ENCODE measurements at regions not wholly inside any gene's neighbourhood (a gene's known extent, or its start where the extent isn't known, plus 50 kb on each side); places are given as distances from the start of the nearest gene placed in this dataset.

GRCh38 chr5:4911646-4912403, 228.3 kb upstream of the ADAMTS16 start:
- Histone ChIP-seq H3K4me1 (ENCODE audit: insufficient read depth, poor library complexity, severe bottlenecking) (no peaks in the 10 kb centered on the region), H3K36me3 (ENCODE audit: low read depth) (no peaks in the 10 kb centered on the region), H3K9me3 (ENCODE audit: severe bottlenecking) (peaks cover 2% of the 10 kb centered on the region), H3K4me3 (ENCODE audit: severe bottlenecking) (no peak overlapping the region), H3K27me3 (ENCODE audit: insufficient read depth, poor library complexity, severe bottlenecking) (peaks cover 30% of the 10 kb centered on the region), H3K27ac (ENCODE audit: poor library complexity, severe bottlenecking) (no peak overlapping the region)
- DNase-seq (ENCODE audit: low spot score) (no peak), ATAC-seq (ENCODE audit: low read depth) (no peak)
- TF ChIP-seq, protein P1, sequence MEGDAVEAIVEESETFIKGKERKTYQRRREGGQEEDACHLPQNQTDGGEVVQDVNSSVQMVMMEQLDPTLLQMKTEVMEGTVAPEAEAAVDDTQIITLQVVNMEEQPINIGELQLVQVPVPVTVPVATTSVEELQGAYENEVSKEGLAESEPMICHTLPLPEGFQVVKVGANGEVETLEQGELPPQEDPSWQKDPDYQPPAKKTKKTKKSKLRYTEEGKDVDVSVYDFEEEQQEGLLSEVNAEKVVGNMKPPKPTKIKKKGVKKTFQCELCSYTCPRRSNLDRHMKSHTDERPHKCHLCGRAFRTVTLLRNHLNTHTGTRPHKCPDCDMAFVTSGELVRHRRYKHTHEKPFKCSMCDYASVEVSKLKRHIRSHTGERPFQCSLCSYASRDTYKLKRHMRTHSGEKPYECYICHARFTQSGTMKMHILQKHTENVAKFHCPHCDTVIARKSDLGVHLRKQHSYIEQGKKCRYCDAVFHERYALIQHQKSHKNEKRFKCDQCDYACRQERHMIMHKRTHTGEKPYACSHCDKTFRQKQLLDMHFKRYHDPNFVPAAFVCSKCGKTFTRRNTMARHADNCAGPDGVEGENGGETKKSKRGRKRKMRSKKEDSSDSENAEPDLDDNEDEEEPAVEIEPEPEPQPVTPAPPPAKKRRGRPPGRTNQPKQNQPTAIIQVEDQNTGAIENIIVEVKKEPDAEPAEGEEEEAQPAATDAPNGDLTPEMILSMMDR (IDR thresholded peaks at IDR 0.05; ENCODE audit: poor library complexity, severe bottlenecking) = no peak

DNA sequence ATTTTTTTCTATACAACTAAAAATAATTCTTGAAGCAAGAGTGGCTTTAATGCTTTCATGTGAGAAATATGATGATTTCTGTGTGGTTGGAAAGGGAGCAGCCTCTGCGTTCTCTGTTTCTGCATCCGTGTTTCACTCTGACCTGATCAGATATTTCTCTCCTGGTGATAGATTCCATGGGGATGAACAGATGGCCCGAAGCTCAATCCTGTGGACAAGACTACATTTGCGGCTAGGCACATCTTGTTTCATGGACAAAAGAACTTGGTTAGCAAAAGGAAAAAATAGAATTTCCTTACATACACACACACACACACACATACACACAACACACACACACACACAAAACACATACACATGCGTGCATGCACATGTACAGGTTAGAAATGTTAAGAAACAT, 218.2 kb upstream of the ADAMTS16 start:
- Histone ChIP-seq H3K4me1 (ENCODE audit: insufficient read depth, poor library complexity, severe bottlenecking) (no peaks in the 10 kb centered on the region), H3K4me3 (ENCODE audit: severe bottlenecking) (no peak overlapping the region), H3K27ac (ENCODE audit: poor library complexity, severe bottlenecking) (no peak overlapping the region), H3K9me3 (ENCODE audit: severe bottlenecking) (no peaks in the 10 kb centered on the region), H3K36me3 (ENCODE audit: low read depth) (no peaks in the 10 kb centered on the region), H3K27me3 (ENCODE audit: insufficient read depth, poor library complexity, severe bottlenecking) (peaks cover 22% of the 10 kb centered on the region)
- ATAC-seq (ENCODE audit: low read depth) (no peak), DNase-seq (ENCODE audit: low spot score) (no peak)
- TF ChIP-seq, protein P1 (IDR thresholded peaks at IDR 0.05; ENCODE audit: poor library complexity, severe bottlenecking) = no peak

- DNase-seq (ENCODE audit: low spot score) (no peak), ATAC-seq (ENCODE audit: low read depth) (peak; percentile 29; the same call in 1 of the 3 replicates)
- Histone ChIP-seq H3K36me3 (ENCODE audit: low read depth) (no peaks in the 10 kb centered on the region), H3K4me1 (ENCODE audit: insufficient read depth, poor library complexity, severe bottlenecking) (no peaks in the 10 kb centered on the region), H3K4me3 (ENCODE audit: severe bottlenecking) (no peak overlapping the region), H3K27me3 (ENCODE audit: insufficient read depth, poor library complexity, severe bottlenecking) (peaks cover 8% of the 10 kb centered on the region), H3K27ac (ENCODE audit: poor library complexity, severe bottlenecking) (no peak overlapping the region), H3K9me3 (ENCODE audit: severe bottlenecking) (no peaks in the 10 kb centered on the region)
- TF ChIP-seq, protein P1 (IDR thresholded peaks at IDR 0.05; ENCODE audit: poor library complexity, severe bottlenecking) = no peak
Observed at GRCh38 chr5:4924577-4924976, 215.6 kb upstream of the ADAMTS16 start.

DNA sequence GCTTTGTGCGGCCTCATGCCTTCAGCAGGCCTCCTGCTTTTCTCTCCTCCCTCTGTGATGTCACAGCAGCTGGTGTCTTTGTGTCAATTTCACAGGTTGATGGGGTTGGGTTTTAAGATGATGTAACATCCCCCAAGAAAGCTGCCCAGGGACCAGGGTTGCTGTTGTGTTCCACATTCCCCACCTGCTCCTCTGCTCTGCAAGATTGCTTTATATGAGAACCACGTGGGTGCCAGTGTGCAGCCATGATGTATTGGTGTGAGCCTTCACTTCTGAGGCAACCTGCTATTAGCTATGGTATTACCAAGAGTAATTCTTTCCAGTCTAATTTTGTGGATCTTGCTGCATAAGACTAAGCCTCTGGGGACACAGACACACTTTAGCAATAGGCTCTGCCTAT, 213.0 kb upstream of the ADAMTS16 start:
- no peak overlapping the region for H3K4me3 ChIP-seq (ENCODE audit: severe bottlenecking)
- no peak for DNase-seq (ENCODE audit: low spot score)
- no peaks in the 10 kb centered on the region for H3K9me3 ChIP-seq (ENCODE audit: severe bottlenecking)
- no peak for ATAC-seq (ENCODE audit: low read depth)
- H3K4me1 ChIP-seq (ENCODE audit: insufficient read depth, poor library complexity, severe bottlenecking) = no peaks in the 10 kb centered on the region
- TF ChIP-seq, protein P1 (IDR thresholded peaks at IDR 0.05; ENCODE audit: poor library complexity, severe bottlenecking) = no peak
- no peak overlapping the region for H3K27ac ChIP-seq (ENCODE audit: poor library complexity, severe bottlenecking)
- peaks cover 5% of the 10 kb centered on the region for H3K27me3 ChIP-seq (ENCODE audit: insufficient read depth, poor library complexity, severe bottlenecking)
- H3K36me3 ChIP-seq (ENCODE audit: low read depth) = no peaks in the 10 kb centered on the region

GRCh38 chr5:4928409-4928808, 211.7 kb upstream of the ADAMTS16 start:
- peaks cover 5% of the 10 kb centered on the region for H3K27me3 ChIP-seq (ENCODE audit: insufficient read depth, poor library complexity, severe bottlenecking)
- DNase-seq (ENCODE audit: low spot score) (no peak), ATAC-seq (ENCODE audit: low read depth) (no peak)
- H3K4me3 ChIP-seq (ENCODE audit: severe bottlenecking) = no peak overlapping the region
- H3K4me1 ChIP-seq (ENCODE audit: insufficient read depth, poor library complexity, severe bottlenecking) = no peaks in the 10 kb centered on the region
- H3K36me3 ChIP-seq (ENCODE audit: low read depth) = no peaks in the 10 kb centered on the region
- H3K9me3 ChIP-seq (ENCODE audit: severe bottlenecking) = no peaks in the 10 kb centered on the region
- TF ChIP-seq, protein P1 (IDR thresholded peaks at IDR 0.05; ENCODE audit: poor library complexity, severe bottlenecking) = no peak
- H3K27ac ChIP-seq (ENCODE audit: poor library complexity, severe bottlenecking) = no peak overlapping the region
